Posterior vena cava (tissue), 2 donors: ENCODE measurements at regions not wholly inside any gene's neighbourhood (a gene's known extent, or its start where the extent isn't known, plus 50 kb on each side); places are given as distances from the start of the nearest gene placed in this dataset.

ENCODE experiments used
- DNase-seq: peaks from one replicate; pipeline ENCODE4 v3.0.0-alpha.2; 2020; ENCODE audit warnings: low spot score
- intact Hi-C, 2 donors: fragments of 100-400 bp; cut with DNase I; formaldehyde crosslinking; loops; one replicate each; pipeline versions ENCODE4 v1.14.1 to v1.14.2; 2022 to 2023
- donor health status: DM: yes; HTN: yes; CAD: no.
- donor health status: DM: yes; HTN: yes; CAD: no.

GRCh38 chr6:87995461-87995860, 52.2 kb upstream of the SPACA1 start:
- intact Hi-C loops, result no loop called here
- DNase-seq, result no peak

DNA sequence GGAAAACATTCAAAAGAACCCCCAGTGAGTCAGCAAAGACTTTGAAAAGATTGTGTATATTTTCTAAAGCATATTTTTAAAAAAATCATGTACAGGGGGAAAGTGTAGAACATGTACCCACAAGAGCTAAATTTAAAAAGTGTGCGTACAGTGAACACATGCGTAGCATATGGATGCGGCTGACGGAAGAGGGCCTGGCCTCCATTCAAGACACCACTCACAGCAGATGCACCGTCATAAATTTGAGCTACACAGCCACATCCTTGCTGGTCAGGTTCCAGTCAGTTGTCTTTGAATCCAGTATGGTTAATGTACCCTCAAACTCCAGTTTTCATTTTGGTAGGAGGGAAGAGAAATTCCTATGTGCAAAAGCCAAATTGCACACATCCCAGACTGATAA, 54.3 kb upstream of the SPACA1 start:
- intact Hi-C loops, result no loop called here
- no peak for DNase-seq

DNA sequence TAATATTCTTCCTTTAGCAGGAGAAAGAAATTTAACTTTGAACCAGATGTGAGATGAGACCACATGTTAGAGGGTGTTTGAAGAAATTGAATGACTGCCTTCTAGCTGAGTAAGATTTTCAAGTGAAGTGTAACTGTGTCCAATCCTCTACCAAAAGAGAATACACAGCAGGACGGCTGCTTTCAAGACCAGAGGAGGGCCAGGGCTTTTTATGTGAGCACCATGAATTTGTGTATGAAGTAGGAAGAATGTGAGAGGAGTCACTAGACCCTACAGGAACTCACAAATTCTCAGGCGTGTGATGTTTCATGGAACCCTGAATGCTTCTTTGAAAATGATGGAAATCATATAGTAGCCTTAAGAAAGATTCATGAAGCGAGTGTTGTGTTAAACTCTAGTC, 56.8 kb upstream of the SPACA1 start:
- intact Hi-C loops, result no loop called here
- no peak for DNase-seq

GRCh38 chr6:87982134-87982533, 65.5 kb upstream of the SPACA1 start:
- intact Hi-C loops, result no loop called here

GRCh38 chr6:87979737-87980136, 67.9 kb upstream of the SPACA1 start:
- no peak for DNase-seq
- intact Hi-C loops, result no loop called here

More at GRCh38 chr6:87982134-87982533, 65.5 kb upstream of the SPACA1 start:
- DNase-seq, result no peak

- intact Hi-C loops, result no loop called here
- DNase-seq, result no peak
These were observed 71.0 kb upstream of the SPACA1 start for GRCh38 chr6:87976616-87977015.

GRCh38 chr6:87975561-87975960, 72.1 kb upstream of the SPACA1 start:
- intact Hi-C loops, result no loop called here
- DNase-seq, result no peak

DNA sequence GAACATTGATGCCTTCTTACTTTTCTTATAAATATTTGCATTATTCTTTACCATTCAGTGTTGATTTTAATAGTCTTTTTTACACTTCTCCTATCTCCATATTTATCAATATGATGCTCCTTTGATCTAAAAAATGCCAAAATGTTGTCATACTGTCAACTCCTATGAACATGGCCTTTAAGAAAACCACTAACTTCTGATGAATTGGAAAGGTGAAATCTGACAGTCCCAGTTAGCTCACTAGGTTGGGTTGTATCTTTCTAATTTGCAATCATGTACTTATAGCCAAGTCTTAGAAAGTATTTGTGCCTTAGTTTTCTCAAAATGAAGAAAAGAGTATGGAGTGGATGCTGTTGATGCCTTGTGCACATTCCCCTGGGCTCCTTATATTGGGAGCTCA, 75.4 kb upstream of the SPACA1 start:
- intact Hi-C loops, result no loop called here
- no peak for DNase-seq

DNA sequence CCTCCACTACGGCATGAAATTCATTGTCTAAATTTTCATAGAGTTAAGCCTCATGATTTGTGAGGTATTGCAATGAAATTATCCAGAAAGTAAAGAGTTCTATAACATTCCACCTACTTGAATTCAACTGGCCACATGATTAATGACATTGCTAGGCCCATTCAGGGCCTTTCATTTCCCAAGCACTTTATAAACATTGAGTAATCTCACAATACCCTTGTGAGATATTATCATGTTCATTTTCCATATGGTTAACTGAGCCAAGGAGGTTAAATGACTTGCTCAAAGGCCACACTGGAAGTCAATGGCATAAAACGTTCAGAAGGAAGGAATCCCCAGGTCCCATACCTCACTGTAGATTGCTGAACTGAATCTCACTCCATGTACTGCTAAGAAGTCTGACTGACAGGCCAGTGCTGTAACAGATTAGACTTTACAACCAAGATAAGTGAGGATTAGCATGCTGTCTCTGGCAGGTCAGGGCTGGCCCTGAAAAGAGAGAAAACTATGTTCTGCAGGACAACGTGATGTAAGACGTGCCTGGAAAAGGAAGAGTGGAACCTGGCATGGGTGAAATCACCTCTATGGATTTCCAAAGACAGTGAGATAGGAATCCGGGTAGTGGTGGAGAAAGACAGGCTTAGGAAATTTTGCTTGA, 75.9 kb upstream of the SPACA1 start:
- intact Hi-C loops, result no loop called here

GRCh38 chr6:87968435-87969278, 79.0 kb upstream of the SPACA1 start:
- intact Hi-C loops, result no loop called here

More for the DNA sequence above, 75.9 kb upstream of the SPACA1 start:
- no peak for DNase-seq

GRCh38 chr6:87965806-87966205, 81.8 kb upstream of the SPACA1 start:
- no peak for DNase-seq

More at GRCh38 chr6:87968435-87969278, 79.0 kb upstream of the SPACA1 start:
- DNase-seq, result no peak

DNA sequence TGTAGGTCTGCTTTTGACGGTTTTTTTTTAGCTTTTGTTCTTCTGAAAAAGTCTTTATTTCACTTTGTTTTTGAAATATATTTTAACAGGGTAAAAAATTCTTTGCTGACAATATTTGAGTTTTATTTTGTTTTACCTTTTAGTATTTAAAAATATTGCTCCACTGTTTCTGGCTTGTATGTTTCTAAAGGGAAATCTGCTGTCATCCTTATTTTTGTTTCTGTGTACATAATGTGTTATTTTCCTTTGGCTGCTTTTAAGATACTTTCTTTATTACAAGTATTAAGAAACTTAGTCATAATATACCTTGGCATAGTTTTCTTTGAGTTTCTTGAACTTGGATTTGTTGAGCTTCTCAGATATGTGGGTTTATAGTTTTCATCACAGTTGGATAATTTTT, 88.6 kb upstream of the SPACA1 start:
- no peak for DNase-seq
- intact Hi-C loops, result no loop called here

More at GRCh38 chr6:87965806-87966205, 81.8 kb upstream of the SPACA1 start:
- intact Hi-C loops, result no loop called here

DNA sequence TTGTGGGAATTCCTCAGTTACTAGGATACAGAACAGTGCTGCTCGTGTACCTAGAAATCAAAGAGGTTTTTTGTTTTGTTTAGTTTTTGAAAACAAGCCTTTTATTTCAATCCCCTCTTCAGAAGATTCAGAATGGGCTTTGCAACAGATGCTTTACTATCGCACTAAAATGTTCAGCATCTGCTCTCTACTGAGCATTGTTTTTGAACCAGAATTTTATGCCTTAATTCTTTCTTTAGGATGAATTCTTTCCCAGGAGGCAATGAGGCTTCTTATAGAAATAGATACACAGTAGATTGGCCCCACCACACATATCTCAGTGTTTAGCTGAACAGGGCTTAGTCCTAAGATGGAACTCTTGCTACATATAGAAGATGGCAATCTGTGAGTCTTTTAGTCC, 95.9 kb upstream of the SPACA1 start:
- no peak for DNase-seq
- intact Hi-C loops, result no loop called here

DNA sequence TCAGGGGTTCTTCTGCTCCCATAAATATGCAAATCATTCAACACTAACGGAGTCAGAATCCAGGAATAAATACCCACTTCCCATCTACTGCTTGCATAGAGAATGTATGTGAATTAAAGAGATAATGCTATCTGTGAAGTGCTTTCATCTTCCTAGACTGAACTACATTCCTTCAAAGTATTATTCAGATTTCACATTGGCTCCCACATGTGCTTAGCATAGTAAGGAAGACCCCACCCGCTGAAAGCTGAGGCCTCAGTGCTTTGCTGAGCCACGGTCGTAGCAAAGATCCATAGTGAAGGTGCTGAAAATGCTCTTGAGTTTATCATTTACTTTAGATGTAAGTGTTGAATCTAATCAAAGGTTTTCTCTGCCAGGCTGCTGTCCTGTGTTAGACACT, 97.0 kb upstream of the SPACA1 start:
- intact Hi-C loops, result no loop called here
- no peak for DNase-seq

DNA sequence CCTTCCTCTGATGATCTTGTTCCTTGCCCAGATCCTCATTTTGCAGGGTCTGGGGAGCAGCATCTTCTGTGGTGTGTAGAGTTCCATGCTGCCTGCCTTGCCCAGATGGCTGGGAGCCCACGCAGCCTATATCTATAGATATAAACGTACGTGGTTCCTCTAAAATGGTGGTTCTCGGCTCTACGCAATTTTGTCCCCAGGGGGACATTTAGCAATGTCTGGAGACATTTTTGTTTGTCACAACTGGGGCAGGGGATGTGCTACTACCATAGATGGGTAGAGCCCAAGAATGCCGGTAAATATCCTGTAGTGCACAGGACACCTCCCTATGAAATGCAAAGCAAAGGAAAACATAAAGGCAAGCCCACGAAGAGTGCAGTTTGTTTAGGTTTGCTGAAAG, 98.4 kb upstream of the SPACA1 start:
- intact Hi-C loops, result no loop called here
- no peak for DNase-seq

GRCh38 chr6:87946669-87947068, 101.0 kb upstream of the SPACA1 start:
- no peak for DNase-seq
- intact Hi-C loops, result no loop called here

GRCh38 chr6:87945966-87946365, 101.7 kb upstream of the SPACA1 start:
- no peak for DNase-seq
- intact Hi-C loops, result no loop called here

- intact Hi-C loops, result no loop called here
- DNase-seq, result no peak
These were observed 102.5 kb upstream of the SPACA1 start for GRCh38 chr6:87945181-87945580.

DNA sequence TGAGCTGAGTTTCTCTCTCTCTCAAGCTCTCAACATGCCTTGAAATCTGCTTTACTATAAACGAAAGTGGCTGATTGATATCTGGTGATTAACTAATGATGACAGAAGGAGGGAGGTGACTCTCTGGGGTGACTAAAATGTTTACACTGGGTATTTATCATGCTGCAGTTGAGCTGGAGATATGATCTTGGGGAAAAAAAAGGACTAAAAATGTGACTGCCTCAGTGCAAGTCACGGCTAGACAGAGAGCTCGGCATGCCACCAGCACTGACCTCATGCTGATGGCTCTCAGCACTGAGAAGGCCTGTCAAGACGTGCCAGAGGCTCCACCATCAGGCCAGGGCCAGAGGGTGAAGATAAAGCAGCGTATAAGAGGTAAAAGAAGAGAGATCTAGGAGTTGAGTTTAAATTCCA, 103.1 kb upstream of the SPACA1 start:
- DNase-seq, result peak; percentile 92
- intact Hi-C loops, result no loop called here

DNA sequence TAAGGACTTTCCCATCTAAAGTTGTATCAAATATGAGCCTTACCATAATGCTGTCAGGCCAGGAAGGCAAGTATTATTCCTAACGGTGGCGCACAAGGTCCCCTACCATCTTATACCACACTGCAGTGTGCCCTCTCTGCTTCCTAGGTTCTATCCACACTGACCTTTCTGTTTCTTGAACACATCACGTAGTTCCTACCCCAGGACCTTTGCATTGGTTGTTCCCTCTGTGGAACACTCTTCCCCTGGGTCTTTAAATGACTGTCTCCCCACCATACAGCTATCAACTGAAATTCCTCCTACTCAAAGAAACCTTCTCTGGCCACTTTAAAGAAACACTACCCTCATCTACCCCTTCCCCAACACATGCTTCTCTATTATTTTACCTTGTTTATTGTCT, 104.5 kb upstream of the SPACA1 start:
- intact Hi-C loops, result no loop called here
- DNase-seq, result no peak
